ENCODE measurements at regions not wholly inside any gene's neighbourhood (a gene's known extent, or its start where the extent isn't known, plus 50 kb on each side); places are given as distances from the start of the nearest gene placed in this dataset.

GRCh38 chr13:40317980-40318327 is 348.5 kb downstream of the FOXO1 start:
- ATAC-seq (replicated peaks; ENCODE audit: extremely low read depth, poor library complexity, severe bottlenecking) (no peak), DNase-seq (ENCODE audit: low spot score in 2 of 2) (no peak)
- Mint-ChIP-seq H3K9me3 (no peaks in the 10 kb centered on the region), H3K27me3 (no peaks in the 10 kb centered on the region), H3K36me3 (ENCODE audit: insufficient read depth) (peaks cover 2% of the 10 kb centered on the region), H3K4me1 (peaks cover 45% of the 10 kb centered on the region), H3K27ac (ENCODE audit: low read depth) (no peak overlapping the region), H3K4me3 (no peak overlapping the region)

DNA sequence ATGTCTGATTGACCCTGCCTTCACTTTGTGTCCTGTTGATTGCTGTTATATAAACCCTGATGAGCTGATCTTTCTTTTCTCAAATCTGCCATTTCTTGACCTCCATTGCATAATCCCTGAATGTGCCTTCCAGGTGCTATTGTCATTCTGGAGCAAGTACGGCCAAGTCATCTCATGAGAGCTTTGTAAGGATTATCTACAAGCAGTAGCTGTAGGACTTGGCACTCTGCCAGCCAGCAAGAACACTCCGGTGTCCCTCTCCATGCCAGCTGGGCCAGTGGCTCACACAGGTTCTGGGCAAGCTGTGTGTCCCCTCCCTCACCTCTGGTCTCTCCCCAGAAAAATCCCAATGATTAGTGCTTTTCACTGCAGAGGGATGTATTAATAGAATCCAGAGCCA is 348.1 kb downstream of the FOXO1 start:
- ATAC-seq (replicated peaks; ENCODE audit: extremely low read depth, poor library complexity, severe bottlenecking), result no peak
- peaks cover 45% of the 10 kb centered on the region for H3K4me1 Mint-ChIP-seq
- H3K36me3 Mint-ChIP-seq (ENCODE audit: insufficient read depth), result peaks cover 2% of the 10 kb centered on the region
- no peak overlapping the region for H3K4me3 Mint-ChIP-seq
- no peak for DNase-seq (ENCODE audit: low spot score in 2 of 2)
- no peak overlapping the region for H3K27ac Mint-ChIP-seq (ENCODE audit: low read depth)
- H3K27me3 Mint-ChIP-seq, result no peaks in the 10 kb centered on the region
- H3K9me3 Mint-ChIP-seq, result no peaks in the 10 kb centered on the region

- Mint-ChIP-seq H3K27me3 (no peaks in the 10 kb centered on the region), H3K27ac (ENCODE audit: low read depth) (peak overlapping the region; percentile 52), H3K4me1 (peaks cover 34% of the 10 kb centered on the region), H3K36me3 (ENCODE audit: insufficient read depth) (peaks cover 2% of the 10 kb centered on the region), H3K4me3 (no peak overlapping the region), H3K9me3 (no peaks in the 10 kb centered on the region)
- ATAC-seq (replicated peaks; ENCODE audit: extremely low read depth, poor library complexity, severe bottlenecking) (no peak), DNase-seq (ENCODE audit: low spot score in 2 of 2) (no peak)
These were observed 346.5 kb downstream of the FOXO1 start for GRCh38 chr13:40319699-40320579.

GRCh38 chr13:40328091-40328490 is 338.4 kb downstream of the FOXO1 start:
- no peaks in the 10 kb centered on the region for H3K36me3 Mint-ChIP-seq (ENCODE audit: insufficient read depth)

DNA sequence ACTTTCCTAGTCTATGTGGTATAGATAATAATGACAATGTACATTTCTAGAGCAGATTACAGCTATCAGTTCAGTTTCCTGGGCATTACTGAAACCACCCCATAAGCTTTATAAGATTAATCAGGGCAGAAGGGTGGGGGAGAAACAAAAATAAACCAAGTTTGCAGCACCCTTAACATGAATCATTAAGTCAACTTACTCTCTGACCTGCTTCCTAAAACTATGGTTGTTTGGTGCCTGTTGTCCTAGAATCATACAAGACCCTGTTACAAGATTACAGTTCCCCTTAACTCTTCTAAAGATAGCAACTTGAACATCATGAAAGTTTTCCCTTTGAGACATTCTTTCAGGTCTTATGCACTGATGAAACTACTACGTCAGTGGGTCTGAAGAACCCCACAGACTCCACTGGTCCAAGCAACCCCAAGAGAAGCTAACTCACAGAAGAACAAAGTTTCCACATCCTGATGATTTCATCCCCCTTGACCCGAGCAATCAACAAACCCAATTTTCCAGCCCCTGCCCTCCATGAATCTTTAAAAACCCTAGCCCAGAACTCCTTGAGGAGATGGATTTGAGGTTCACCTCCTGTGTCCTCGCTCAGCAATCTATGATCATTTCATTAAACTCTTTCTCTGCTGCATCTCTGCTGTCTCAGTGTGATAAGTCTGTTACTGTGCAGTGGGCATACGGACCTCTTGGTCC is 336.5 kb downstream of the FOXO1 start:
- peaks cover 6% of the 10 kb centered on the region for H3K4me1 Mint-ChIP-seq
- no peaks in the 10 kb centered on the region for H3K9me3 Mint-ChIP-seq
- ATAC-seq (replicated peaks; ENCODE audit: extremely low read depth, poor library complexity, severe bottlenecking) (no peak), DNase-seq (ENCODE audit: low spot score in 2 of 2) (no peak)
- H3K4me3 Mint-ChIP-seq, result no peak overlapping the region
- no peaks in the 10 kb centered on the region for H3K36me3 Mint-ChIP-seq (ENCODE audit: insufficient read depth)
- no peak overlapping the region for H3K27ac Mint-ChIP-seq (ENCODE audit: low read depth)
- H3K27me3 Mint-ChIP-seq, result no peaks in the 10 kb centered on the region

More at GRCh38 chr13:40328091-40328490, 338.4 kb downstream of the FOXO1 start:
- Mint-ChIP-seq H3K4me1 (peaks cover 6% of the 10 kb centered on the region), H3K27me3 (no peaks in the 10 kb centered on the region), H3K9me3 (no peaks in the 10 kb centered on the region), H3K27ac (ENCODE audit: low read depth) (no peak overlapping the region), H3K4me3 (no peak overlapping the region)
- ATAC-seq (replicated peaks; ENCODE audit: extremely low read depth, poor library complexity, severe bottlenecking) (no peak), DNase-seq (ENCODE audit: low spot score in 2 of 2) (no peak)

- no peaks in the 10 kb centered on the region for H3K4me1 Mint-ChIP-seq
- H3K27me3 Mint-ChIP-seq, result no peaks in the 10 kb centered on the region
- ATAC-seq (replicated peaks; ENCODE audit: extremely low read depth, poor library complexity, severe bottlenecking) (no peak), DNase-seq (ENCODE audit: low spot score in 2 of 2) (no peak)
- H3K36me3 Mint-ChIP-seq (ENCODE audit: insufficient read depth), result no peaks in the 10 kb centered on the region
- H3K9me3 Mint-ChIP-seq, result no peaks in the 10 kb centered on the region
- no peak overlapping the region for H3K27ac Mint-ChIP-seq (ENCODE audit: low read depth)
- H3K4me3 Mint-ChIP-seq, result no peak overlapping the region
These were observed 335.5 kb downstream of the FOXO1 start for GRCh38 chr13:40330950-40331349.

GRCh38 chr13:40331802-40332201 is 334.6 kb downstream of the FOXO1 start:
- no peaks in the 10 kb centered on the region for H3K4me1 Mint-ChIP-seq
- H3K27me3 Mint-ChIP-seq, result no peaks in the 10 kb centered on the region
- DNase-seq (ENCODE audit: low spot score in 2 of 2) (no peak), ATAC-seq (replicated peaks; ENCODE audit: extremely low read depth, poor library complexity, severe bottlenecking) (no peak)
- H3K36me3 Mint-ChIP-seq (ENCODE audit: insufficient read depth), result no peaks in the 10 kb centered on the region
- no peak overlapping the region for H3K4me3 Mint-ChIP-seq
- no peak overlapping the region for H3K27ac Mint-ChIP-seq (ENCODE audit: low read depth)
- no peaks in the 10 kb centered on the region for H3K9me3 Mint-ChIP-seq

GRCh38 chr13:40333226-40333625 is 333.2 kb downstream of the FOXO1 start:
- Mint-ChIP-seq H3K4me3 (no peak overlapping the region), H3K27me3 (no peaks in the 10 kb centered on the region), H3K36me3 (ENCODE audit: insufficient read depth) (no peaks in the 10 kb centered on the region), H3K27ac (ENCODE audit: low read depth) (peak overlapping the region; percentile 74), H3K9me3 (no peaks in the 10 kb centered on the region), H3K4me1 (no peaks in the 10 kb centered on the region)
- no peak for DNase-seq (ENCODE audit: low spot score in 2 of 2)
- no peak for ATAC-seq (replicated peaks; ENCODE audit: extremely low read depth, poor library complexity, severe bottlenecking)

DNA sequence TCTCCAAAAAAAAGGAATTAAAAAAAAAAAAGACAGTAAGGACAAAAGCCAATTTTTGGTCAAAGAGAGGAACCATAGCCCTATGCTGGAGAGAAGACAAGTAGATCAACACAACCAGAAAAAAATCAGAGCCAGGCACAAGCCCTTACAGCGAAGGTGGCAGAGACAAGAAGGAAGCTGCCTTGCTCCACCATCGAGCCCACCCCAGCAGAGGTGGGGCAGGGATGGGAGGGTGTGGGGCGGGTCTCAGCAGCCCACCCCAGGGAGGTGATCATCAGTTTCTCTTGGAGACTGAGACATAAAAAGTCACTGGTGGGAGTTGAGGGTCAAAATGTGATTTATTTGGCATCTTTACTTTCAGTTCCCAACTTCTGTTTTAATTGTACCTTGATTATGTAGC is 332.4 kb downstream of the FOXO1 start:
- no peaks in the 10 kb centered on the region for H3K27me3 Mint-ChIP-seq
- no peak for ATAC-seq (replicated peaks; ENCODE audit: extremely low read depth, poor library complexity, severe bottlenecking)

GRCh38 chr13:40334616-40335015 is 331.8 kb downstream of the FOXO1 start:
- no peaks in the 10 kb centered on the region for H3K36me3 Mint-ChIP-seq (ENCODE audit: insufficient read depth)
- no peaks in the 10 kb centered on the region for H3K9me3 Mint-ChIP-seq
- no peaks in the 10 kb centered on the region for H3K4me1 Mint-ChIP-seq
- no peaks in the 10 kb centered on the region for H3K27me3 Mint-ChIP-seq
- H3K4me3 Mint-ChIP-seq, result no peak overlapping the region
- no peak for DNase-seq (ENCODE audit: low spot score in 2 of 2)
- no peak overlapping the region for H3K27ac Mint-ChIP-seq (ENCODE audit: low read depth)
- no peak for ATAC-seq (replicated peaks; ENCODE audit: extremely low read depth, poor library complexity, severe bottlenecking)

More for the DNA sequence above, 332.4 kb downstream of the FOXO1 start:
- Mint-ChIP-seq H3K36me3 (ENCODE audit: insufficient read depth) (no peaks in the 10 kb centered on the region), H3K4me3 (no peak overlapping the region), H3K27ac (ENCODE audit: low read depth) (no peak overlapping the region), H3K9me3 (no peaks in the 10 kb centered on the region), H3K4me1 (no peaks in the 10 kb centered on the region)
- no peak for DNase-seq (ENCODE audit: low spot score in 2 of 2)

- no peaks in the 10 kb centered on the region for H3K27me3 Mint-ChIP-seq
- no peaks in the 10 kb centered on the region for H3K4me1 Mint-ChIP-seq
- no peak overlapping the region for H3K27ac Mint-ChIP-seq (ENCODE audit: low read depth)
- H3K9me3 Mint-ChIP-seq, result no peaks in the 10 kb centered on the region
- ATAC-seq (replicated peaks; ENCODE audit: extremely low read depth, poor library complexity, severe bottlenecking) (no peak), DNase-seq (ENCODE audit: low spot score in 2 of 2) (no peak)
- H3K4me3 Mint-ChIP-seq, result no peak overlapping the region
- H3K36me3 Mint-ChIP-seq (ENCODE audit: insufficient read depth), result peaks cover 1% of the 10 kb centered on the region
These were observed 329.9 kb downstream of the FOXO1 start for GRCh38 chr13:40336228-40337221.

DNA sequence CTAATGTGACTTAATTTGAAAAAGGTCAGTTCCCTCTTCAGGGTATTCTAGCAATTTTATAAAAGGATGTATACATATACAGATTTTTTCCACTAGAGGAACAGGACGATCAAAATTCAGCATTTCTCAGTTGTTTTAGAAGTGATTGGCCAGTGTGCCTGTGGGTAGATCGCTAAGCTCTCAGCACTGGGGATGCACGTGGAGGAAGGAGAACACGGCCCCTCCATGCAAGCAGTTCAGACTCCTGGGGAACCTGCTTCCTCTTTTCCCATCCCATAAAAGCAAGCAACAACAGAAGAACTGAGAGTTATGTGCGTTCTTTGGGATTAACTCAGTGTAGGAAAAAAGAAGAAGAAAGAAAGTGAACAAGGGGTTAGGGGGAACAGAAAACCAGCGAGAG is 328.8 kb downstream of the FOXO1 start:
- Mint-ChIP-seq H3K27me3 (no peaks in the 10 kb centered on the region), H3K4me3 (no peak overlapping the region), H3K36me3 (ENCODE audit: insufficient read depth) (peaks cover 1% of the 10 kb centered on the region), H3K4me1 (no peaks in the 10 kb centered on the region), H3K27ac (ENCODE audit: low read depth) (no peak overlapping the region), H3K9me3 (no peaks in the 10 kb centered on the region)
- DNase-seq (ENCODE audit: low spot score in 2 of 2) (no peak), ATAC-seq (replicated peaks; ENCODE audit: extremely low read depth, poor library complexity, severe bottlenecking) (no peak)

All from central memory CD8-positive, alpha-beta T cell (primary cell).